ENCODE measurements at regions not wholly inside any gene's neighbourhood (a gene's known extent, or its start where the extent isn't known, plus 50 kb on each side); places are given as distances from the start of the nearest gene placed in this dataset.
"Not testable (repeated sequence)": the region's sequence is repeated elsewhere in the genome, so short reads cannot be mapped to it uniquely, and the experiment has no call there.

DNA sequence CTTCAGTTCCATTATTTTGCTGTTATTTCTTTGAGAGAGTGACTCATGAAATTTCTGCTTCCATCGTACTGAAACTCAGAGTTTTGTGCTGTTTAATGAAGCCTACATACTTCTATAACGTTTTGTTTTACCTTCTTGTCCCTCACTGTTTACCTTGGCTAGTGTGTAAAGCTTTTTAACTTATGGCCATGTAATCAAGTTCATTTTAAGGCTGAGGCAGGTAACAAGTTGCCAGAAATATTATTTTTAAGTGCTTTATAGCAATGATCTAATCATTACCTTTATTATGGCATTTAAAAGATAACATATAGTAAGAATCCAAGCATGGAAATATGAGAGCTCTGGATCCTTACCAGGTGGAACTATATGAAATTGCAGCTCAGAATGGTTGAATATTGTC, 102.3 kb upstream of the FAT1 start:
- H3K4me1 ChIP-seq (ENCODE audit: control insufficient read depth in 1 of 2, insufficient read depth in 2 of 2, low read length in 2 of 2), result no peaks in the 10 kb centered on the region
- H3K4me3 ChIP-seq (ENCODE audit: low read length in 2 of 2), result no peak overlapping the region
- no peaks in the 10 kb centered on the region for H3K27me3 ChIP-seq (ENCODE audit: control insufficient read depth in 1 of 2, insufficient read depth in 2 of 2, low read length in 1 of 2)
- intact Hi-C loops (cut with DNase I), result no loop called here
- no peaks in the 10 kb centered on the region for H3K9me3 ChIP-seq (ENCODE audit: control insufficient read depth, low read length)
- no peaks in the 10 kb centered on the region for H3K36me3 ChIP-seq (ENCODE audit: control insufficient read depth in 1 of 2, insufficient read depth in 2 of 2, low read length in 1 of 2)
- no peak for DNase-seq
- ATAC-seq (ENCODE audit: low FRiP score), result no peak
- H3K27ac ChIP-seq (ENCODE audit: low read depth in 1 of 2, low read length in 2 of 2), result no peak overlapping the region
- 21 to 25% methylated on average over 2 of the region's 2 CpGs for WGBS, 2 donors

DNA sequence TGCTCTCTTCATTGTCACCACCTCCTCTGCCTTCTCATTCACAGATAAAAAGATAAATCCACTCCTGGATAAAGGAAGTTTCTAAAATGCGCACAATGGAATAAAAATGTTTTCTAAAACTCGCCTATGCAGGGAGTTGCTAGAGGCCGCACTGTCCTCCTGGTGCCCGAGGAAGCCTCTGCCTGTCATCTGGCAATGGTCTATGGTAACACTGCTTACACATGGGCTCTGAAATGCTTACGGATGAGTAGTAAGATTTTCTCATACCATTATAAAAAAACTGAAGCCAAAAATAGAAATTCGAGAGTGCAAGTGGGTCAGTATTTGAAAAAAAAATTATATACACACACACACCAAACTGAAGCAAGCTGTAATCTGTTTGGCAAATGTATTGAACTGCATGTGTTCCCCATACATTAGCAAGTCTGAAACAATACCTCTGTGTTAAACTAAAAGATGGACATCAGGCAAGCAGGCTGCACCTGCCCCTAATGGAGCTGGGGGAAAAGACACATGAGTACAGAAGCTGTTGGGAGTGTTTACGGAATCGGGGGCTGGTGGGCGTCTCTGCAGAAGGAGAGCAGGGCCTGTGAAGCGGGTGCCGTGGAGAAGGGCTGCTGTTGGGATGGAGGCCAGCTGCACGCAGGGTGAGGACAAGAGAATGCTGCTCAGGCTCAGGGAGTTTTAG, 103.3 kb upstream of the FAT1 start:
- Histone ChIP-seq H3K27ac (ENCODE audit: low read depth in 1 of 2, low read length in 2 of 2) (no peak overlapping the region), H3K36me3 (ENCODE audit: control insufficient read depth in 1 of 2, insufficient read depth in 2 of 2, low read length in 1 of 2) (no peaks in the 10 kb centered on the region), H3K4me3 (ENCODE audit: low read length in 2 of 2) (no peak overlapping the region), H3K4me1 (ENCODE audit: control insufficient read depth in 1 of 2, insufficient read depth in 2 of 2, low read length in 2 of 2) (no peaks in the 10 kb centered on the region), H3K9me3 (ENCODE audit: control insufficient read depth, low read length) (no peaks in the 10 kb centered on the region), H3K27me3 (ENCODE audit: control insufficient read depth in 1 of 2, insufficient read depth in 2 of 2, low read length in 1 of 2) (no peaks in the 10 kb centered on the region)
- DNase-seq, result no peak
- WGBS, 2 donors, result 78 to 81% methylated on average over 12 of the region's 12 CpGs
- intact Hi-C loops (cut with DNase I), result no loop called here
- no peak for ATAC-seq (ENCODE audit: low FRiP score)

DNA sequence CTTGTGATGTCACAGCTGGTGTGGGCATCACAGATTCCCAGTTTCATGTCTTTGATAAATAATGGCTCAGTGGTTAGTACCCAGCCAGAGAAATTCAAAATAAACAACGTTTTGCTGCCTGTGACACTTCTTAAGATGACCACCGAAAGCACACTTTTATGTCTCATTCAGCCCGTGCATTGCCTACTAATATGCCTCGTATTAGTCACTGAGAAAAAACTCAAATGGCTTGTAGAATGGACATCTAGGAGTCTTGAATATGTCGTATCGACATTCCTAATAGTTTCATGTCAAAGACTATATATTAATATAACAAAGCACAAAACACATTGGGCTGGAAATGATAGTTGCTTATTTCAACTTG, 103.9 kb upstream of the FAT1 start:
- Histone ChIP-seq H3K4me1 (ENCODE audit: control insufficient read depth in 1 of 2, insufficient read depth in 2 of 2, low read length in 2 of 2) (no peaks in the 10 kb centered on the region), H3K9me3 (ENCODE audit: control insufficient read depth, low read length) (no peaks in the 10 kb centered on the region), H3K36me3 (ENCODE audit: control insufficient read depth in 1 of 2, insufficient read depth in 2 of 2, low read length in 1 of 2) (no peaks in the 10 kb centered on the region), H3K4me3 (ENCODE audit: low read length in 2 of 2) (no peak overlapping the region), H3K27me3 (ENCODE audit: control insufficient read depth in 1 of 2, insufficient read depth in 2 of 2, low read length in 1 of 2) (no peaks in the 10 kb centered on the region), H3K27ac (ENCODE audit: low read depth in 1 of 2, low read length in 2 of 2) (no peak overlapping the region)
- WGBS, 2 donors, result 82 to 92% methylated on average over 6 of the region's 6 CpGs
- DNase-seq (no peak), ATAC-seq (ENCODE audit: low FRiP score) (no peak)
- intact Hi-C loops (cut with DNase I), result no loop called here

DNA sequence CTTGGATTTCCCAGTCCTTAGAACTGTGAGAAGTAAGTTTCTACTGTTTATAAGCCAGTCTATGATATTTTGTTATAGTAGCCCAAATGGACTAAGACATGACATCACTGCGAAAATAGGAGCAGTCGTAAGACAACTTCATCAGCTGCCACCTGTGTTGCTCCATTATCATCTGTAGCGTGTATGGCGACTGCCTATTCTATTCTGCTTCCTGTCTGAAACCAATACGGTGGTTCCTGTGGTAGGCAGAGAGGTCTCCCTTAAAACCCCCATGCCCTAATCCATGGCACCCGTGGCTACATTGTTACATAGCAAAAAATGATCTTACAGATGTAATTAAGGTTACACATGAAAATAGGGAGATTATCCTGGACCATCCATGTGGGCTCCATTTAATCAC, 105.4 kb upstream of the FAT1 start:
- DNase-seq, result no peak
- Histone ChIP-seq H3K9me3 (ENCODE audit: control insufficient read depth, low read length) (no peaks in the 10 kb centered on the region), H3K27me3 (ENCODE audit: control insufficient read depth in 1 of 2, insufficient read depth in 2 of 2, low read length in 1 of 2) (no peaks in the 10 kb centered on the region), H3K4me3 (ENCODE audit: low read length in 2 of 2) (no peak overlapping the region), H3K36me3 (ENCODE audit: control insufficient read depth in 1 of 2, insufficient read depth in 2 of 2, low read length in 1 of 2) (no peaks in the 10 kb centered on the region), H3K4me1 (ENCODE audit: control insufficient read depth in 1 of 2, insufficient read depth in 2 of 2, low read length in 2 of 2) (no peaks in the 10 kb centered on the region), H3K27ac (ENCODE audit: low read depth in 1 of 2, low read length in 2 of 2) (no peak overlapping the region)
- ATAC-seq (ENCODE audit: low FRiP score), result no peak
- 97 to 99% methylated on average over 6 of the region's 6 CpGs for WGBS, 2 donors
- intact Hi-C loops (cut with DNase I), result no loop called here

DNA sequence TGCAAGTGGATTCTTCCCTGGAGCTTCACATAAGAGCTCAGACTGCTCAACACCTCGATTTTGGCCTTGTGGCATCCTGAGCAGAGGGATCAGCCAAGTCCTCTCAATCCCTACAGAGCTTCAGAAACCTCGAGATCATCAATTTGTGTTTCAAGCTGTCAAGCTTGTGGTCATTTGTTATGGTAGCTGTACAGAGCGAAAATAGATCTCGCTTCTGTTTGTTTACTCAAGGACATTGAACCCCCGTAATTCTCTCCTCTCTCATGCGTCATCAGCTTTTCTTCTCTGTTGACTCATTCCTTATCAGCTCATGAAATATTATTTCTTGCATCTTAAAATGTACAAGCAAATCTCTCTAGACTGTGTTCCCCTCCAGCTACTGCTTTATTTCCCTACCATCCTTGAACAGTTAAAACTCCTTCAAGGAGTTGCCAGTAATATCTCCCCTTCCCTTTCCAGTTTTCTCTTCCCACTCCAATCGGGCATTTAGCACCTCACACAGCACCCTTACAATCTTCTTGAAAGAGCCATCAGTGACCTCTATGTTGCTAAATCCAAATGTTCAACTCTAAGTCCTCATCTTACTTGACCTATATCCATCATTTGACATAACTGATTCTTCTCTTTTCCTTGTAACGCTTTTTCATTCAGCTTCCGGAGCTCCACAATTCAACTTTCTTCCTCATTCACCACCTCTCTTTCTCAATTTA, 106.2 kb upstream of the FAT1 start:
- no peak for DNase-seq
- no peak overlapping the region for H3K4me3 ChIP-seq (ENCODE audit: low read length in 2 of 2)
- no peaks in the 10 kb centered on the region for H3K4me1 ChIP-seq (ENCODE audit: control insufficient read depth in 1 of 2, insufficient read depth in 2 of 2, low read length in 2 of 2)
- intact Hi-C loops (cut with DNase I), result no loop called here
- WGBS, 2 donors, result 35 to 45% methylated on average over 9 of the region's 9 CpGs
- no peaks in the 10 kb centered on the region for H3K36me3 ChIP-seq (ENCODE audit: control insufficient read depth in 1 of 2, insufficient read depth in 2 of 2, low read length in 1 of 2)
- ATAC-seq (ENCODE audit: low FRiP score), result no peak
- H3K27ac ChIP-seq (ENCODE audit: low read depth in 1 of 2, low read length in 2 of 2), result no peak overlapping the region
- no peaks in the 10 kb centered on the region for H3K27me3 ChIP-seq (ENCODE audit: control insufficient read depth in 1 of 2, insufficient read depth in 2 of 2, low read length in 1 of 2)
- no peaks in the 10 kb centered on the region for H3K9me3 ChIP-seq (ENCODE audit: control insufficient read depth, low read length)

DNA sequence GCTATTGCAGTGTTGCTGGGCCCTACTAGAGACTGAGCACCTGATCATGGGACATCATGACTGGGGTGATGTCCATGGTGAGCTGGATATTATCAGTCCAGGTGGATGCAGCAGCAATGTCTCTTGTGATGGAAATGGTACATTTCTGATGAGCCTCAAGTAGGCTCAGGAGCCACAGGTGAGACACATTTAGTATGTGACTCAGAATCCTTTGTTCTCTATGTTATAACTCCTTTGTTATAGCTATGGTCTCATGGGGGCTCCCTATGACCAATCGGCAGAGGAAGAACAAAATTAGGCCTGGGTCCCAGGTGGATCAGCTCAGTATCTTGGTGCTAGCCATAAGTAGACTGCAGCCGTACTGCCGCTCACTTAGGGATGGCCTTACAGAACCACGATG, 107.9 kb upstream of the FAT1 start:
- Histone ChIP-seq H3K27ac (ENCODE audit: low read depth in 1 of 2, low read length in 2 of 2) (no peak overlapping the region), H3K27me3 (ENCODE audit: control insufficient read depth in 1 of 2, insufficient read depth in 2 of 2, low read length in 1 of 2) (no peaks in the 10 kb centered on the region), H3K4me1 (ENCODE audit: control insufficient read depth in 1 of 2, insufficient read depth in 2 of 2, low read length in 2 of 2) (no peaks in the 10 kb centered on the region), H3K36me3 (ENCODE audit: control insufficient read depth in 1 of 2, insufficient read depth in 2 of 2, low read length in 1 of 2) (no peaks in the 10 kb centered on the region), H3K4me3 (ENCODE audit: low read length in 2 of 2) (no peak overlapping the region), H3K9me3 (ENCODE audit: control insufficient read depth, low read length) (no peaks in the 10 kb centered on the region)
- ATAC-seq (ENCODE audit: low FRiP score) (no peak), DNase-seq (no peak)
- WGBS, 2 donors, result 85 to 86% methylated on average over 4 of the region's 4 CpGs
- intact Hi-C loops (cut with DNase I), result no loop called here

DNA sequence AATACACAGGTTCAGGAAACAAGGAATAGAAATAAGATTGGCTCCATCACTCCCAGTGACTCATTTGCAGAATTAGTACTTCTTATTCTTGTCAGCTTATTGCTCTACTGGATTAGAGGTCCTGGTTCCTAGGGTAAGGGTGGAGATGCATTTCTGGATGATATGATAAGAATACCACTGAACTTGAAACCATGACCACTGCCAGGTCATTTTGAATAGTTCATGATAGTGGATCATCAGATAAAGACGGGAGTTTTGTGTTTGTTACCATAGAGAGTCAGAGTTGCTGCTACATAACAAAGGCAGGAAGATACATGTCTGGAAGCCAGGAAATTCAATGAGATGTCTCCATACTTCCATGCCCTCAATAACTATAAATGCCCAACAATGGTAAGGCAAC, 109.2 kb upstream of the FAT1 start:
- H3K27ac ChIP-seq (ENCODE audit: low read depth in 1 of 2, low read length in 2 of 2), result no peak overlapping the region
- no peak for ATAC-seq (ENCODE audit: low FRiP score)
- WGBS, 2 donors, result 69 to 77% methylated on average over 1 of the region's 1 CpG
- no peak for DNase-seq
- no peaks in the 10 kb centered on the region for H3K4me1 ChIP-seq (ENCODE audit: control insufficient read depth in 1 of 2, insufficient read depth in 2 of 2, low read length in 2 of 2)
- H3K9me3 ChIP-seq (ENCODE audit: control insufficient read depth, low read length), result no peaks in the 10 kb centered on the region
- no peaks in the 10 kb centered on the region for H3K27me3 ChIP-seq (ENCODE audit: control insufficient read depth in 1 of 2, insufficient read depth in 2 of 2, low read length in 1 of 2)
- H3K36me3 ChIP-seq (ENCODE audit: control insufficient read depth in 1 of 2, insufficient read depth in 2 of 2, low read length in 1 of 2), result no peaks in the 10 kb centered on the region
- intact Hi-C loops (cut with DNase I), result no loop called here
- H3K4me3 ChIP-seq (ENCODE audit: low read length in 2 of 2), result no peak overlapping the region

DNA sequence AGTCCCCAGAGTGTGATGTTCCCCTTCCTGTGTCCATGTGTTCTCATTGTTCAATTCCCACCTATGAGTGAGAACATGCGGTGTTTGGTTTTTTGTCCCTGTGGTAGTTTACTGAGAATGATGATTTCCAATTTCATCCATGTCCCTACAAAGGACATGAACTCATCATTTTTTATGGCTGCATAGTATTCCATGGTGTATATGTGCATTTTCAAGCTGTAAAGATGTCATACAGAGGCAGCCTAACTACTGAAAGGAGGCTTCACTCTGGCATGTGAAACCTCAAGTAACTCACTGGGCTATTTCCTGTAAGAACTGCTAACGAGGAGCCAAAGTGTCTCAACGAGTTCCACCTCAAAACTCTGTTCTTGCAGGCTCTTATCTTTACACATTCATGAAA, 113.8 kb upstream of the FAT1 start:
- DNase-seq; intact Hi-C loops (cut with DNase I); H3K4me3 ChIP-seq (ENCODE audit: low read length in 2 of 2); H3K4me1 ChIP-seq (ENCODE audit: control insufficient read depth in 1 of 2, insufficient read depth in 2 of 2, low read length in 2 of 2); H3K36me3 ChIP-seq (ENCODE audit: control insufficient read depth in 1 of 2, insufficient read depth in 2 of 2, low read length in 1 of 2); H3K27me3 ChIP-seq (ENCODE audit: control insufficient read depth in 1 of 2, insufficient read depth in 2 of 2, low read length in 1 of 2); H3K9me3 ChIP-seq (ENCODE audit: control insufficient read depth, low read length); ATAC-seq (ENCODE audit: low FRiP score); H3K27ac ChIP-seq (ENCODE audit: low read depth in 1 of 2, low read length in 2 of 2): not testable (repeated sequence)
- 92 to 95% methylated on average over 2 to 3 of the region's 3 CpGs for WGBS, 2 donors

DNA sequence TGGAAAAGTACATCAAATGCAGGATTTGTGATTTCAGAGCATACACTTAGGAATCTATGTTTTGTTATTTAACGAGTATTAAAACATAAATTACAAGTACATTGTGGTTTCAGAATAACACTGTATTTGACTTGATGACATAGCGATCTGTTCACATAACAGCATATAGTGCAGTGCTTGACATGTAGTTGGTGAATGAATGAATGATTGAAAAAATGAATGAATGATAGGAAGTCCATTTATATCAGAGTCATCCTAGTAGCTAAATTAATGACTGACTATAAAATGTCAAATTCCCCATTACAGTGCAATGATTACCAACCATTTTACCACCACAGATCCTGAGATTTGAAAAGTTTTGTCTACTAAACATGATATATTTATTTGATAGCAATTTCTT, 114.6 kb upstream of the FAT1 start:
- intact Hi-C loops (cut with DNase I), result no loop called here
- ATAC-seq (ENCODE audit: low FRiP score) (no peak), DNase-seq (no peak)
- no peak overlapping the region for H3K4me3 ChIP-seq (ENCODE audit: low read length in 2 of 2)
- peaks cover 0 to 3% of the 10 kb centered on the region in 2 donors for H3K4me1 ChIP-seq (ENCODE audit: control insufficient read depth in 1 of 2, insufficient read depth in 2 of 2, low read length in 2 of 2)
- 97 to 99% methylated on average over 2 of the region's 2 CpGs for WGBS, 2 donors
- H3K36me3 ChIP-seq (ENCODE audit: control insufficient read depth in 1 of 2, insufficient read depth in 2 of 2, low read length in 1 of 2), result no peaks in the 10 kb centered on the region
- H3K27ac ChIP-seq (ENCODE audit: low read depth in 1 of 2, low read length in 2 of 2), result no peak overlapping the region
- H3K9me3 ChIP-seq (ENCODE audit: control insufficient read depth, low read length), result no peaks in the 10 kb centered on the region
- no peaks in the 10 kb centered on the region for H3K27me3 ChIP-seq (ENCODE audit: control insufficient read depth in 1 of 2, insufficient read depth in 2 of 2, low read length in 1 of 2)

Measured in aorta (tissue), 5 donors.